IPS-18a (cell line): ENCODE measurements at regions not wholly inside any gene's neighbourhood (a gene's known extent, or its start where the extent isn't known, plus 50 kb on each side); places are given as distances from the start of the nearest gene placed in this dataset.
"Not testable (repeated sequence)": the region's sequence is repeated elsewhere in the genome, so short reads cannot be mapped to it uniquely, and the experiment has no call there.

Experiments used
- H3K27ac ChIP-seq: one replicate; pipeline ENCODE4 v1.5.1; 2013; ENCODE audit warnings: low read length
- H3K27me3 ChIP-seq: one replicate; pipeline ENCODE4 v1.6.1; 2013; ENCODE audit warnings: mild to moderate bottlenecking, low read length; ENCODE audit not compliant: control insufficient read depth, insufficient read depth
- H3K36me3 ChIP-seq: one replicate; pipeline ENCODE4 v1.6.1; 2013; ENCODE audit warnings: low read depth, low read length; ENCODE audit not compliant: control insufficient read depth
- H3K4me1 ChIP-seq: one replicate; pipeline ENCODE4 v1.6.1; 2013; ENCODE audit warnings: low read depth, low read length; ENCODE audit not compliant: control insufficient read depth
- H3K4me3 ChIP-seq: one replicate; pipeline ENCODE4 v1.5.1; 2013; ENCODE audit warnings: low read length
- H3K9ac ChIP-seq: one replicate; pipeline ENCODE4 v1.6.1; 2013; ENCODE audit warnings: mild to moderate bottlenecking, low read length, moderate library complexity
- H3K9me3 ChIP-seq: one replicate; pipeline ENCODE4 v1.6.1; 2013; ENCODE audit warnings: low read depth, low read length; ENCODE audit not compliant: control insufficient read depth

DNA sequence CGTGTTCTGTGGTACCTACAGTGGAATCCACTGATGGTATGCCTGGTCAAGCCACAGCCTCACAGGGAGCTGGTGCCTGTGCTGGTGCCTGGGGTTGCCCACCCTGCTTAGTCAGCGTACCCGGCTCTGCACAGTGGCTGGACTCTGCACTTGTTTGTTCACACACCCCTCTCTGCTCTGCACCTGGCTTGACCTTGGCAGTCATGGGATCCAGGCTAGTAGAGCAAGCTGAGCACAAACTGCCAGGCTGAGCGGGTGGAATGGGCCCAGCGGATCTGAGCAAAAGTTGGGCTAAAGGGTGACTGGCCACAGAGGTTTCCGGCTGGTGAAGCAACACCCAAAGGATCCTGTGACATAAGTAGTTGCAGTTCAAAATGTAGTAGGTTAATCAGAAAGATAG lies 163.5 kb downstream of the CDH19 start:
- Histone ChIP-seq H3K27ac (no peak overlapping the region), H3K9me3 (no peaks in the 10 kb centered on the region), H3K27me3 (no peaks in the 10 kb centered on the region), H3K9ac (no peak overlapping the region), H3K4me3 (no peak overlapping the region), H3K4me1 (no peaks in the 10 kb centered on the region), H3K36me3 (no peaks in the 10 kb centered on the region)

DNA sequence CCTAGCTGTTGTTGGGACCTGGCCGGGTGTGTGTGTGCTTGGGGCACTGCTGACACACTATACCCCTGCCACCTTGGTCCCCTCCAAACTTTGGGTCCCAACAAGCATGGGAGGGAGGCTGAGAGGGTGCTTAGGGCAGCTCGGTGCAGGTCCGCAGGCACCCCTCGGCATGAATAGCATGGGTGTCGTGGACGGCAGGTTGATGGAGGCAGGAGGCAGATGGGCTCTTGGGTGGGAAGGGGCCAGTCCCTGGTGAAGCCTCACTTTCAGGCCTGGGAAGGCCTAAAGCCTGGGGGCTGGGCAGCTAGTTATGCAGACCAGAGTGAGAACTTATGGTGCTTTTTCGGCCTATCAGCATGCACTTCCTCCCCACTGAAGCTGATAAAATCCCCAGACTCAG lies 164.2 kb downstream of the CDH19 start:
- no peaks in the 10 kb centered on the region for H3K4me1 ChIP-seq
- no peak overlapping the region for H3K4me3 ChIP-seq
- no peaks in the 10 kb centered on the region for H3K9me3 ChIP-seq
- no peak overlapping the region for H3K9ac ChIP-seq
- H3K36me3 ChIP-seq, result no peaks in the 10 kb centered on the region
- H3K27ac ChIP-seq, result no peak overlapping the region
- no peaks in the 10 kb centered on the region for H3K27me3 ChIP-seq

DNA sequence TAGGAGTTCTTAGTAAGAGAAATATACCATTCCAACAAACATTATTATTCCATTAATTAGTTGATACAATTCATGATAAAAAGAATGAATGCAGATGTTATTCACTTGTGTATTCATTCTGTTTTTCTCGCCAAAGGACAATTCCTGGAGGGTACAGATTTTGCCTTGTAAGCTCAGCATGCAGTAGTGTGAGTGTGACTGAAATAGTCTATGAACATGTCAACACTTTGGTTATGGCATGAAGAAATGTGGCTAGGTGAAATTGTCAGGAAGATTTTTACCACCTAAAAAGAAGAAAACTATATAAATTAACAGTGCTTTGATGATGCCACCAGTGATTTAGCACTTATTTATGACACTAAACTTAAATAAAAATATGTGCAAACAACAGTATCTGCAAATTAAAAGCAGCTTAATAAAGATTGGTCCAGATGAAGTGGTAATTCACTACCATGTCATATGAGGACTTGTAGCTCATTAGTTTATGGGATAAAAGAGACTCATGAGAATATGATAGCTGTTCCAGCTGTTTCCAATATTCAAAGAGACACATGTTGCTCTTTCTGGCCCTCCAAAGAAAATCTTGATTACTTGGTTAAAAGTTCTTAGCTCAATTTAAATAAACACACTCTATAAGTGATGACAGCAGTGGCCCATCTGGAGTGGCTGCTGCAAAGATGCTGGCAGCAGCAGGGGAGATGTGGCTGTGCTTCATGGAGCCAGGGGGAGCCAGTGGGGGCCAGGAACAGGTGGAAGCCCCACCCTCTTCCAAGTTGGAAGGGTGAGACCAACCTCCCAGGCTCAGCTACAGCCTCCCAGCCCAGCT lies 165.0 kb downstream of the CDH19 start:
- H3K27me3 ChIP-seq, result no peaks in the 10 kb centered on the region
- H3K36me3 ChIP-seq, result no peaks in the 10 kb centered on the region
- H3K4me1 ChIP-seq, result no peaks in the 10 kb centered on the region
- no peak overlapping the region for H3K4me3 ChIP-seq
- H3K9ac ChIP-seq, result no peak overlapping the region
- H3K27ac ChIP-seq, result no peak overlapping the region
- H3K9me3 ChIP-seq, result no peaks in the 10 kb centered on the region

DNA sequence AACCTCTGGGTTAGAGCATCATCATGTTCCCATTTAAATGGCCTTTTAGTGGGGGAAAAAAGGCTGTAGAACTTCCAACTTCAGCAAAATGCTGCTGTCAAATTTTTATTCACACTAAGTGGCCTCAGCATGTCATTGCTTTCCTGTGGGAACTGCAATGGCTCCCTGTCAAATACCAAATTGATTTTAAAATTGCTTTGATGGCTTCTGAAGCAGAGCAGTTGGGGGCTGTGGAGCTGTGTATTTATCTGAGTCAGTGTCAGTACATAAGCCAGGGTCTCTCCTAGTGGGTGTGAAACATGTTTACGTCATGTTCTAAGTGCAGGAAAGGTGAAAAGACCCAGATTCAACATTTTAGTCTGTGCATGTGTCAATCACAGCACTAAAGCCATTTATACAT lies 171.3 kb downstream of the CDH19 start:
- H3K4me3 ChIP-seq, result no peak overlapping the region
- no peak overlapping the region for H3K27ac ChIP-seq
- no peaks in the 10 kb centered on the region for H3K9me3 ChIP-seq
- no peaks in the 10 kb centered on the region for H3K27me3 ChIP-seq
- H3K36me3 ChIP-seq, result no peaks in the 10 kb centered on the region
- no peak overlapping the region for H3K9ac ChIP-seq
- no peaks in the 10 kb centered on the region for H3K4me1 ChIP-seq

DNA sequence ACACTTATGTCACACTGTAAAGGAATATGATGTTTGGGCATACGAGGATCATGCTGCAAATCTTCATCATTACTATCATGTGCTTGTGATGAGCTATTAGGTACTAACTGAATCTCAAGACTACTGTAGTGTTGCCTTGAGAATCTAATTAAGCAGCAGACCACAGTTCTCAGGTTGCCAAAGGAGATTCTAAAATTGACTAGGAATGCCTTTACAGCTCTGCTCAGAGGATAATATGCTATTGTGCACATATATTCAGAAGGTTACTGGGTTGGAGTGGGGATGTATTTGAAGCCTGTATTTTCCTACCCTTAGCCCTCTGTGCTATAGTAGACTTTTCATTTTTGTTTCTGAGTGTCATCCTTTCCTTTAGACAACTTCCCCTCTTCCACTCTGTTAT lies 175.1 kb downstream of the CDH19 start:
- no peaks in the 10 kb centered on the region for H3K9me3 ChIP-seq
- H3K27ac ChIP-seq, result no peak overlapping the region
- H3K27me3 ChIP-seq, result no peaks in the 10 kb centered on the region

DNA sequence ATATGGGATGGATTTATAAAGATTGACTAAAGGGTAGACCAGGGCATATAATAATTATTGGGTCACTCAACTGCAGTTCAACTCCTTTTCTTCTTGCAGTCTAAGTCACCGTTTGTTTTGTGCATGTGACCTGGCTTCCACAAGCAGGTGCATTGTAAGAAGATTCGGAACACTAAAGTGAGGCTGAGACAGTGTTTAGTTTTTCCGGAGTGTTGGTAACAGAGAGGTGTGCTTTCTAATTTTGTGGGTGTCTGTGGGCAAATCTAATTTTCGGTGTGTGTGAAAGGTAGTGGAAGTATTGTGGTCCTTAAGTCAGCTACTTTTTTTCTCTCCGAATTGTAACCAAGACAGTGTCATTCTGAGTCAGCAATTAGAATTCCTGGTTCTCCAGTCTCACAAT lies 184.5 kb downstream of the CDH19 start:
- Histone ChIP-seq H3K4me1 (no peaks in the 10 kb centered on the region), H3K9ac (no peak overlapping the region), H3K4me3 (no peak overlapping the region), H3K27ac (no peak overlapping the region), H3K27me3 (no peaks in the 10 kb centered on the region), H3K9me3 (no peaks in the 10 kb centered on the region), H3K36me3 (no peaks in the 10 kb centered on the region)

More for the DNA sequence above, 175.1 kb downstream of the CDH19 start:
- no peaks in the 10 kb centered on the region for H3K36me3 ChIP-seq
- H3K9ac ChIP-seq, result no peak overlapping the region
- H3K4me1 ChIP-seq, result no peaks in the 10 kb centered on the region
- H3K4me3 ChIP-seq, result no peak overlapping the region

DNA sequence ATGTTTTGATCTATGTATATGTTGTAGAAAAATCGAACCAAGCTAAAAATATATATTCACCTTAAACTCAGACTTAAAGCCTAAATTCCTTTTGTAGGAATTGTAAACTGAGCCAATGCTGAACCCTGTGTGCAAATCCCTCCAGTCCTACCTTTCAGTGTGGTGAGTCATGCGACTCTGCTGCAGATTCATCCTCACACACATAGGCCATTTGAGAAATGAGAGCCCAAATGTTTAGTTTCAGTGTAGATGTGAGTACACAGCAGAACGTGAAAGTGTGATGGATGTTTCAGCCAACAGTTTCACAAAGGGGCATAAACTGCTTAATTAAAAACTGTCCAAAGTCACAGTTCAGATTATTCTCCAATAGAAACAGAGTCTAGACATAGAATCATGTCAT lies 193.2 kb downstream of the CDH19 start:
- Histone ChIP-seq H3K36me3 (no peaks in the 10 kb centered on the region), H3K4me3 (no peak overlapping the region), H3K27me3 (no peaks in the 10 kb centered on the region), H3K9ac (no peak overlapping the region), H3K27ac (no peak overlapping the region), H3K4me1 (peaks cover 3% of the 10 kb centered on the region), H3K9me3 (no peaks in the 10 kb centered on the region)

DNA sequence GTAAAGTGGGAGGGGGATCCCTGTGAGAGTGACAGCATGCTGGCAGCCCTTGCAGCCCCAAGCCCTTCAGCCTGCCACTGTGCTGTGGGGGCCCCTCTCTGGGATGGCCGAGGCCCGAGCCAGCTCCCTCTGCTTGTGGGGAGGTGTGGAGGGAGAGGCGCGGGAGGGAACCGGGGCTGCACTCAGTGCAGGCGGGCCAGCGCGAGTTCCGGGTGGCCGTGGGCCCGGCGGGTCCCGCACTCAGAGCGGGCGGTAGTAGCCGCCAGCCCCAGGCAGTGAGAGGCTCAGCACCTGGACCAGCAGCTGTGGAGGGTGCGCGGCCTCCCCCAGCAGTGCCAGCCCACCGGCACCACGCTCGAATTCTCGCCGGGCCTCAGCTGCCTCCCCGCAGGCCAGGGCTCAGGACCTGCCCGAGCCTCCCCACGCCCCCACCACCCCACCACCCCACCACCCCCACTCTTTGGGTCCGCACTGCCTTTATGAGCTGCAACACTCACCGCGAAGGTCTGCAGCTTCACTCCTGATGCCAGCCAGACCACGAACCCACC lies 208.1 kb downstream of the CDH19 start:
- peaks cover 9% of the 10 kb centered on the region for H3K9me3 ChIP-seq
- no peaks in the 10 kb centered on the region for H3K36me3 ChIP-seq
- no peak overlapping the region for H3K27ac ChIP-seq
- no peaks in the 10 kb centered on the region for H3K4me1 ChIP-seq
- H3K9ac ChIP-seq, result no peak overlapping the region
- no peak overlapping the region for H3K4me3 ChIP-seq
- H3K27me3 ChIP-seq, result no peaks in the 10 kb centered on the region

DNA sequence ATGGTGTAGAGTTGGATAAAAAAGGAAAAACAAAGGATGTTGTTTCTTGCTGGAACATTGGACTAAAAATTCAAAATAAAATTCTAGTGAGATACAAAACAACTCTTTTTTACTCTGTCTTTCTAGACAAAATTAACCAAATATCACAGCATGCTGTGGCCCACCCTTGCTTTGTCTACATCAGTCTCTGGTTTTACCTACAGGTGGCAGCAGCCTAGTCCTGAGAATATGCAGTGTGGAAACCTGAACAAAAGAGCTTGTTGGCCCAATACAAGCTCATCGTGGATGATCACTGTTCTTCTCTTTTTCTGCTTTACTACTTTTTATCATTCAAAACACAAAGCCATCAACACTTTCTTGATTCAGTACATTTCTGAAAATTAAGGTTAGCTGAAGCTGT lies 210.4 kb downstream of the CDH19 start:
- Histone ChIP-seq H3K4me3 (no peak overlapping the region), H3K27me3 (no peaks in the 10 kb centered on the region), H3K4me1 (no peaks in the 10 kb centered on the region), H3K9ac (no peak overlapping the region), H3K36me3 (no peaks in the 10 kb centered on the region), H3K27ac (no peak overlapping the region), H3K9me3 (peaks cover 18% of the 10 kb centered on the region)

DNA sequence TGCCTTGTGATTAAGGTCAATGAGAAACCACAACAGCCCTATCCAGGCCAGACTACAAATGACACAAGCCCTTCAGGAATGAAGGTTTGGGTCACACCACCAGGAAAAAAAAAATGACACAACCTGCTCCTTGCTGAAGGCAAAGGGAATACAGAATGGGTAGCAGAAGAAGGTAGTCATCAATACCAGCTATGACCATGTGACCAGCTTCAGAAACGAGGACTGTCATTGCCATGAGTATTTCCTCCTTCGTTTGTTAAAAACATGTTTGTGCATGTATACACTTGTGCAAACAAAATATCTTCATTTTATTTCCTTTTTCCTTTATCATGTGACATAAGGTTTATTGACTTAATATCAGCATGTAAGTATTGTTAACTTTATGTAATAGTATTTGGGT lies 226.6 kb downstream of the CDH19 start:
- Histone ChIP-seq H3K4me1 (no peaks in the 10 kb centered on the region), H3K27me3 (no peaks in the 10 kb centered on the region), H3K36me3 (no peaks in the 10 kb centered on the region), H3K4me3 (no peak overlapping the region), H3K9ac (no peak overlapping the region), H3K27ac (no peak overlapping the region), H3K9me3 (no peaks in the 10 kb centered on the region)

DNA sequence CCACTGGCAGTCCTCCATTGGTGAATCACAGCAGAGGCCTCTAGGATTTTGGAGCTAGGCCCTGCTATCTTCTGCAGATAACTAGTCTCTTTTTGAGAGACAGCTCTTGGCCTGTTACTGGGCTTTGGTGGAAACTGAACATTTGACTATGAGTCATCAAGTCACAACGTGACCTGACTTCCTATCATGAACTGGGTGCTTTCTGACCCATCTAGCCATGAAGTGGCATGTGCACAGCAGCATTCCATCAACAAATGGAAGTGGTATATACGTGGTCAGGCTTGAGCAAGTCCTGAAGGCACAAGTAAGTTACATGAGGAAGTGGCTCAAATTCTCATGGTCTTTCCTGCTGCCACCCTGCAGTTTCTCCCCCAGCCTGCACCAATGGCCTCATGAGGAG lies 228.5 kb downstream of the CDH19 start:
- not testable (repeated sequence) for H3K27ac ChIP-seq, H3K9me3 ChIP-seq, H3K27me3 ChIP-seq, H3K36me3 ChIP-seq, H3K4me3 ChIP-seq, H3K4me1 ChIP-seq, H3K9ac ChIP-seq
